ENCODE measurements at regions not wholly inside any gene's neighbourhood (a gene's known extent, or its start where the extent isn't known, plus 50 kb on each side); places are given as distances from the start of the nearest gene placed in this dataset.

DNA sequence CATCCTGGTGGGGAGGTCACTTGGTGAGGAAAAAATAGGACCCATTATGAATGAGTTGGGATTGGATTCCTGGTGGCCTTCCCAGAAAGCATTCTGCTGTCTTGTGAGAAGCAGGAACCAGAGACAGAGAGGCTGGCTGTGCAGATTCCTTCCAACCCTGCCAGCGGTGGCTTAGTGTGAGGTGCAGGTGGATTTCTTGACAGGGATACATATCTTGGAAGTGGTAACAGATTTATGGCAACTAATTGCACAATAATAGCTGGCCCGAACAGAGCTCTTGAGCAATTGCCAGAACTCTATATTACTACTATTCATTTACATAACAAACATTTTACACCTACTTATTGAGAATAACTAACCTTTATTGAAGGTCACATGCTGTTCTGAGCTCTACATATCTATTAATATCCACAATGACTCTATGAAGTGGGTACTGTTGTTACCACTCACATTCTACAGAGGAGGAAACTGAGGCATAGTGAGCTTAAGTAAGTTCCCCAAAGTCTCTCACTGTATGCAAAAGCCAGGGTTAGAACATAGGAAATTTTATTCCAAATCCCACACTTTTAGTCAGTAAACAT lies 173.9 kb upstream of the SERP2 start:
- TF ChIP-seq, protein P1, sequence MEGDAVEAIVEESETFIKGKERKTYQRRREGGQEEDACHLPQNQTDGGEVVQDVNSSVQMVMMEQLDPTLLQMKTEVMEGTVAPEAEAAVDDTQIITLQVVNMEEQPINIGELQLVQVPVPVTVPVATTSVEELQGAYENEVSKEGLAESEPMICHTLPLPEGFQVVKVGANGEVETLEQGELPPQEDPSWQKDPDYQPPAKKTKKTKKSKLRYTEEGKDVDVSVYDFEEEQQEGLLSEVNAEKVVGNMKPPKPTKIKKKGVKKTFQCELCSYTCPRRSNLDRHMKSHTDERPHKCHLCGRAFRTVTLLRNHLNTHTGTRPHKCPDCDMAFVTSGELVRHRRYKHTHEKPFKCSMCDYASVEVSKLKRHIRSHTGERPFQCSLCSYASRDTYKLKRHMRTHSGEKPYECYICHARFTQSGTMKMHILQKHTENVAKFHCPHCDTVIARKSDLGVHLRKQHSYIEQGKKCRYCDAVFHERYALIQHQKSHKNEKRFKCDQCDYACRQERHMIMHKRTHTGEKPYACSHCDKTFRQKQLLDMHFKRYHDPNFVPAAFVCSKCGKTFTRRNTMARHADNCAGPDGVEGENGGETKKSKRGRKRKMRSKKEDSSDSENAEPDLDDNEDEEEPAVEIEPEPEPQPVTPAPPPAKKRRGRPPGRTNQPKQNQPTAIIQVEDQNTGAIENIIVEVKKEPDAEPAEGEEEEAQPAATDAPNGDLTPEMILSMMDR (conservative IDR thresholded peaks at IDR 0.05 in 1 of 2, IDR thresholded peaks at IDR 0.05 in 1 of 2; ENCODE audit: extremely low read depth in 1 of 2, insufficient read depth in 1 of 2, low read depth in 1 of 2, low read length in 2 of 2), result no peak
- no peak for TF ChIP-seq EZH2 (IDR thresholded peaks at IDR 0.05; ENCODE audit: borderline replicate concordance, low read length)

Data from mammary epithelial cell (primary cell).